Spinal cord (tissue), 9 donors: ENCODE measurements at regions not wholly inside any gene's neighbourhood (a gene's known extent, or its start where the extent isn't known, plus 50 kb on each side); places are given as distances from the start of the nearest gene placed in this dataset.
A peak's percentile ranks its signal among the peaks of the same experiment; 100 is the strongest.

Experiments
- DNase-seq, 6 donors: peaks; one replicate each; pipeline versions ENCODE4 v3.0.0 to v3.0.0-alpha.2; 2013 to 2015; ENCODE audit warnings: low spot score in 6 of 6, low read depth in 4 of 6
- H3K27ac ChIP-seq: one replicate; pipeline ENCODE4 v1.5.1; 2013; ENCODE audit warnings: low read depth, low read length, control low read depth
- H3K27me3 ChIP-seq: one replicate; pipeline ENCODE4 v1.6.1; 2013; ENCODE audit warnings: low read length; ENCODE audit not compliant: control insufficient read depth, insufficient read depth
- H3K36me3 ChIP-seq: one replicate; pipeline ENCODE4 v1.6.1; 2013; ENCODE audit warnings: low read length; ENCODE audit not compliant: control insufficient read depth, insufficient read depth
- H3K4me1 ChIP-seq: one replicate; pipeline ENCODE4 v1.6.1; 2013; ENCODE audit warnings: low read length; ENCODE audit not compliant: control insufficient read depth, insufficient read depth
- H3K4me3 ChIP-seq: one replicate; pipeline ENCODE4 v1.5.1; 2013; ENCODE audit warnings: low read depth, low read length, control low read depth
- H3K9me3 ChIP-seq: one replicate; pipeline ENCODE4 v1.6.1; 2013; ENCODE audit warnings: low read length; ENCODE audit not compliant: control insufficient read depth, insufficient read depth
- WGBS: methylation state at CpG from one replicate; pipeline ENCODE4 v1.1.5; 2013; ENCODE audit warnings: missing lambda C conversion rate; ENCODE audit not compliant: insufficient coverage; 5-methylcytosine and 5-hydroxymethylcytosine counted together
- donor health status: healthy.

- WGBS: 26% methylated on average over 2 of the region's 5 CpGs
- peak in 1 of 6 donors; percentile 57 for DNase-seq
- H3K4me1 ChIP-seq: no peaks in the 10 kb centered on the region
- no peak overlapping the region for H3K27ac ChIP-seq
- no peaks in the 10 kb centered on the region for H3K27me3 ChIP-seq
- H3K4me3 ChIP-seq: no peak overlapping the region
- H3K9me3 ChIP-seq: no peaks in the 10 kb centered on the region
- no peaks in the 10 kb centered on the region for H3K36me3 ChIP-seq
These were observed 147.8 kb downstream of the KCNE4 start for GRCh38 chr2:223199531-223200515.

GRCh38 chr2:223203971-223204929, 152.3 kb downstream of the KCNE4 start:
- DNase-seq: no peak

GRCh38 chr2:223210489-223210888, 158.5 kb downstream of the KCNE4 start:
- Histone ChIP-seq H3K4me1 (no peaks in the 10 kb centered on the region), H3K9me3 (peaks cover 5% of the 10 kb centered on the region), H3K27me3 (no peaks in the 10 kb centered on the region), H3K27ac (no peak overlapping the region), H3K36me3 (no peaks in the 10 kb centered on the region), H3K4me3 (no peak overlapping the region)
- no CpG with 5 or more reads among the region's 2 CpGs for WGBS
- DNase-seq: no peak

More at GRCh38 chr2:223203971-223204929, 152.3 kb downstream of the KCNE4 start:
- no peaks in the 10 kb centered on the region for H3K27me3 ChIP-seq
- no CpG with 5 or more reads among the region's 4 CpGs for WGBS
- H3K9me3 ChIP-seq: no peaks in the 10 kb centered on the region
- H3K36me3 ChIP-seq: no peaks in the 10 kb centered on the region
- no peak overlapping the region for H3K4me3 ChIP-seq
- no peaks in the 10 kb centered on the region for H3K4me1 ChIP-seq
- no peak overlapping the region for H3K27ac ChIP-seq

GRCh38 chr2:223214394-223215253, 162.6 kb downstream of the KCNE4 start:
- Histone ChIP-seq H3K4me3 (no peak overlapping the region), H3K36me3 (no peaks in the 10 kb centered on the region), H3K27ac (no peak overlapping the region), H3K27me3 (no peaks in the 10 kb centered on the region), H3K9me3 (peaks cover 5% of the 10 kb centered on the region), H3K4me1 (no peaks in the 10 kb centered on the region)
- WGBS: no CpG with 5 or more reads among the region's 5 CpGs
- DNase-seq: peak in 2 of 6 donors; percentile 25 to 82

- DNase-seq: peak in 2 of 6 donors; percentile 8 to 11
- no peak overlapping the region for H3K27ac ChIP-seq
- no peaks in the 10 kb centered on the region for H3K4me1 ChIP-seq
- peaks cover 5% of the 10 kb centered on the region for H3K9me3 ChIP-seq
- no peak overlapping the region for H3K4me3 ChIP-seq
- WGBS: 42% methylated on average over 2 of the region's 2 CpGs
- no peaks in the 10 kb centered on the region for H3K27me3 ChIP-seq
- no peaks in the 10 kb centered on the region for H3K36me3 ChIP-seq
These were observed 163.2 kb downstream of the KCNE4 start for GRCh38 chr2:223215254-223215516.

- Histone ChIP-seq H3K4me3 (no peak overlapping the region), H3K4me1 (no peaks in the 10 kb centered on the region), H3K27me3 (no peaks in the 10 kb centered on the region), H3K36me3 (no peaks in the 10 kb centered on the region), H3K9me3 (no peaks in the 10 kb centered on the region), H3K27ac (no peak overlapping the region)
- no peak for DNase-seq
These were observed 165.4 kb downstream of the KCNE4 start for GRCh38 chr2:223217373-223217772.

GRCh38 chr2:223218587-223219178, 166.7 kb downstream of the KCNE4 start:
- Histone ChIP-seq H3K9me3 (no peaks in the 10 kb centered on the region), H3K4me1 (no peaks in the 10 kb centered on the region), H3K27ac (no peak overlapping the region), H3K36me3 (no peaks in the 10 kb centered on the region), H3K27me3 (no peaks in the 10 kb centered on the region), H3K4me3 (no peak overlapping the region)
- WGBS: 95% methylated on average over 2 of the region's 2 CpGs
- DNase-seq: no peak

GRCh38 chr2:223219872-223220657, 168.1 kb downstream of the KCNE4 start:
- Histone ChIP-seq H3K9me3 (no peaks in the 10 kb centered on the region), H3K36me3 (no peaks in the 10 kb centered on the region), H3K27me3 (no peaks in the 10 kb centered on the region), H3K4me1 (no peaks in the 10 kb centered on the region), H3K27ac (no peak overlapping the region), H3K4me3 (no peak overlapping the region)
- DNase-seq: peak in 1 of 6 donors; percentile 81
- 79% methylated on average over 6 of the region's 9 CpGs for WGBS
